NOMO-1 (cell line): ENCODE measurements at regions not wholly inside any gene's neighbourhood (a gene's known extent, or its start where the extent isn't known, plus 50 kb on each side); places are given as distances from the start of the nearest gene placed in this dataset.

Experiments used
- DNase-seq, 2 experiments: peaks; one replicate each; lab custom pipeline; 2025; ENCODE audit not compliant: unreplicated experiment in 2 of 2; lab: John Stamatoyannopoulos, UW

DNA sequence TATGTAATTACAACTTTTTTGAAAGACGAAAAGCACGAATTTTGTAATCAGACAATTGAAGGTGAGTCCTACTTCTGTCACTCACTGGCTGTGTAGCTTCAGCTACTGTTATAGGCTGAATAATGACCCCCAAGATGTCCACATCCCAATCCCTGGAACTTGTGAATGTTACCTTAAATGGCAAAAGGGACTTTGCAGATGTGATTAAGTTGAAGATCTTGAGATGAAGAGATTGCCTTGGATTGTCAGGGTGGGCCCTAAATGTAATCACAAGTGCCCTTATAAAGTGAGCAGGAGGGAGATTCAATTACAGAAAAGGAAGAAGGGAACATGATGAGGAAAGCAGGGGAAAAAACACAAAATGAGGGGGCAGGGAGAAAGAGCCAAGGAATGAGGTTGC is 326.2 kb upstream of the MSX2 start:
- no peak for DNase-seq

DNA sequence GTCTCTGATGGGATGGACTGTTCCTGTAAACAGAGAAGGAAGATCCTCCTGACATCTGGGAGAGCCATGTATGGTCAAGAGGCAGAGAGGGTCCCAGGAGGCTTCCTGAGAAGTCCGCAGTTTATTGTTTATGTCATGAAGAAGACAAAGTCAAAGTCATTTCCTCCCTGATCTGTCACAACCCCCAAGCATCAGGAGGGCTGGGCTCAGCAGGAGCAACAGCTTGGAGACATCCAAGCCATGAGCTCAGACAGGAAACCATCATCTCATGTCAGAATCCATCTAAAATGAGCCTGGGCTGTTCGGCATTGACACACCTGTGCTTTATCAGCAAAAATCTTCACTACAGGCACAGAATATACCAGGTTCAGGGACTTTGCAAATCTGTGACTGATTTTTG is 325.0 kb upstream of the MSX2 start:
- no peak for DNase-seq

- DNase-seq = no peak
Observed at GRCh38 chr5:174400461-174400860, 323.9 kb upstream of the MSX2 start.

- DNase-seq = no peak
Observed at GRCh38 chr5:174401793-174402192, 322.6 kb upstream of the MSX2 start.

GRCh38 chr5:174402222-174402812 is 322.1 kb upstream of the MSX2 start:
- DNase-seq = no peak

DNA sequence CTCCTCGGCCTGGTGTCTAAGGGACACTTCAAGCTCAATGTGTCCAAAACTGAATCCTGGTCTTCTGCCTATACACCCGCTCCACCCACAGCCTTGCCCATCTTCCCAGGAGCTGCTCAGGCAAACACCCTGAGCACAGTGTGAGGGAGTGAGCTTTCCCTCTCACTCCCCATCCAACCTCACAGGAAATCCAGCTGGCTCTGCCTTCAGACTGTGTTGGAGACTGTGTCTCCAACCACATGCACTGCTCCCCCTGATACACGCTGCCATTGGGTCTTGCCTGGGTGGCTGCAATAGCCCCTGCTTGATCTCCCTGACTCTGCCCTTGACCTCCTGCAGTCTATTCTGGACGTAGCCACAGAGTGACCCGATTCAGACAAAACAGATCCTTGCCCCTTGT is 319.5 kb upstream of the MSX2 start:
- DNase-seq = no peak

DNA sequence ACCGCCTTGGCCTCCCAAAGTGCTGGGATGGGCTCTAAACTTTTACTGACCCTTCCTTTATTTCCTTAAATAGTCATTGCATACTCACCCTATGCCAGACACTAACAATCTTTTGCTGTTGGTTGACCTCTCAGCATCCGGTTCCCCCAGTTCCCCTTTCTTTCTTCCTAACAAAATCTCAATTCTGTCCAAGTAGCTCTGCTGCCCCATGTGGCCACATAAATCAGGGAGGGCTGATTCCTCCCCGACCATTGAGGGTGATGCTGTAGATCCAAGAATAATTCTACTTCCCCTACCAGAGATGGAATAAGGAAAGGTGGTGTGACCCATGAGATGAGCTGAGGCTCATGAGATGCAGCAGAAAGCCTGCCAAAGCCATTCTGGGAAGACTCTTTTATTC is 315.3 kb upstream of the MSX2 start:
- peak; percentile 57 to 60 for DNase-seq

DNA sequence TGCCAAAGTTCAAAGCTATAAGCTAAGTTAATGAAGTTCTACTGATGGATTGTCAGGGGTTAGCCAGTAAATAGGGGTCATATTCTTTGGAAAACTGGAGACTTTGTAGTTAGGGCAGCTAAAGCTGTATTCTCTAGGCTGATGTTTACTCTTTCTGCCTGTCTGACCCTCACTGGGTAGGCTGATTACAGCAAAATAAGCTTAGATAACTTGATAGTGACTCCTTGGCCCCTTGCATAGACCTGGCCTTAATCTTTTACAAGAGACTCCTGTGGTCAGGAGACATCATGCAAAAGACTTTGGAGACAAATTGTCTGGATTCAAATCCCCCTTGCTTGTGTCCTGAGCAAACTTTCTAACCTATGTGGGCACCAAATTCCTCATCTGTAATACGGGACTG is 314.4 kb upstream of the MSX2 start:
- DNase-seq = no peak

- DNase-seq = no peak
Observed at GRCh38 chr5:174410716-174411478, 313.5 kb upstream of the MSX2 start.

- DNase-seq = no peak
Observed at GRCh38 chr5:174411479-174411819, 312.9 kb upstream of the MSX2 start.

DNA sequence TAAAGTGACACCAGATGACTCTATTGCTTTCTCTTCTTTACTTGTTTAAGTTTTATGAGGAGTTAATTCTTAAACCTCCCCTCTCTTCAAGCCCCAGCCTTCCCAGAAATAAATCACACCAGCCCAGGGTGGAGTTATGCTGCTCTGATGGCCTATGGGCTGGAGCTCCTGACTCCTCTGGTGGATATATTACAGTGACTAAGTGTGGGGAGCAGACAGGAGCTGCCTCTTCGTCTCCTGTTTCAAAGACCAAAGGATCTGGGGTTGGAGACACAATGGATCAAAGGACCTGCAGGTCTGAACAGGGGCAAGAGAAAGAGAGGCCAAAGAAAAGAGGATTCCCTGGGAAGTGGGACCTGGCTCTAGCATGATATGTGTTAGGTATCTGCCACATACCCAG is 312.0 kb upstream of the MSX2 start:
- no peak for DNase-seq

- DNase-seq = no peak
Observed at GRCh38 chr5:174412941-174413340, 311.4 kb upstream of the MSX2 start.

GRCh38 chr5:174413567-174414314 is 310.6 kb upstream of the MSX2 start:
- no peak for DNase-seq

- no peak for DNase-seq
Observed at GRCh38 chr5:174414315-174414710, 310.1 kb upstream of the MSX2 start.

GRCh38 chr5:174418809-174419539 is 305.4 kb upstream of the MSX2 start:
- peak in 1 of 2 experiments; percentile 27 for DNase-seq

DNA sequence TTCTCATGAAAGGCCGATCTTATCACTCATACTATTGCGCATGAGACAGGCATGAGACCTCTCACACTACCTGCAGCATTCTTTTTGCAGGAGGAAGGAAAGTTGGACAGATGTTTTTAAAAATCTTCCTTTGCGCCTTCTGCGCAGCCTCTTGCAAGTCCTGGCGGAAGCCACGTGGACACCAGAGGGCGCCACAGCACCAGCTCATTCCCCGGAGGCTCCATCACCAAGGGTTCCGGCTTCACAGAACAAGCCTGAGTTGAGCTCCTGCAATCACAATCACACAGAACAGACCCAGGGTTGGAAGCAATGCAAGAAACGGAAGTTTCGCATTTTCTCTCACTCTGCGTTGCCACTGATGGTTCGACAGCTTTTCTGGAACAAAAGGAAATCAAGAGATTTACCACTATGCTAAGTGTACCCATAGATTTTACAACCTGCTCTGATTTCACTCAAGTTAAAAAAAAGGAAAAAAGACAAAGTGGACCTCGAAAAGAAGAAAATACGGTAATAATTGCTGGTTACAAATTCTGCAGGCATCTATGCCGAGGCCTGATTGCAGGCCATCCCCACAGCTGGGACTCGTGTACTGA is 304.7 kb upstream of the MSX2 start:
- DNase-seq = peak; percentile 72 to 83

GRCh38 chr5:174420651-174421407 is 303.6 kb upstream of the MSX2 start:
- DNase-seq = no peak

DNA sequence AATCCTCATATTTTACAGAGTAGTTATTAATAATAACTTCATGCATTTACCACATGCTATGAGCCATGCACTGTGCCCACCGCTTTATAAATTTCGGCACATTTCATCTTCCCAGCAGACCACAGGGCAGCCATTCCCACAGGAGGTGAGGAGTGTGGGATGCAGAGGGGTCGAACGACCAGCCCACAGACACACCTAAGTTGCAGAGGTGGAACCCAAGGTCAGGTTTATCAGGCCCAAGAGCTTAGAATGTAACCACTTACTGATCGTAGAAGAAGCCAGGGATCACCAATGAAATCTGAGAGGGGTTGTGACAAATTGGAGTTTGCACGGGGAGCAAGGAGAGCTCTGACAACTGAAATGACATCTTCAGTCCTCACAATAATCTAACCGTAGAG is 303.0 kb upstream of the MSX2 start:
- DNase-seq = no peak

GRCh38 chr5:174423558-174423957 is 300.8 kb upstream of the MSX2 start:
- DNase-seq = no peak
